ENCODE measurements at regions not wholly inside any gene's neighbourhood (a gene's known extent, or its start where the extent isn't known, plus 50 kb on each side); places are given as distances from the start of the nearest gene placed in this dataset.
"Not testable (repeated sequence)": the region's sequence is repeated elsewhere in the genome, so short reads cannot be mapped to it uniquely, and the experiment has no call there.

- not testable (repeated sequence) for TF ChIP-seq CTCF (tag by site-specific recombination; IDR thresholded peaks at IDR 0.05); ZBTB44 (tag by site-specific recombination; IDR thresholded peaks at IDR 0.05); ZBTB1 (tag by site-specific recombination; IDR thresholded peaks at IDR 0.05); ZNF416 (tag by site-specific recombination; IDR thresholded peaks at IDR 0.05); ZBTB7A (tag by site-specific recombination; IDR thresholded peaks at IDR 0.05; ENCODE audit: low read depth); ZNF394 (tag by site-specific recombination; IDR thresholded peaks at IDR 0.05; ENCODE audit: borderline replicate concordance)
- TF ChIP-seq, protein P1, sequence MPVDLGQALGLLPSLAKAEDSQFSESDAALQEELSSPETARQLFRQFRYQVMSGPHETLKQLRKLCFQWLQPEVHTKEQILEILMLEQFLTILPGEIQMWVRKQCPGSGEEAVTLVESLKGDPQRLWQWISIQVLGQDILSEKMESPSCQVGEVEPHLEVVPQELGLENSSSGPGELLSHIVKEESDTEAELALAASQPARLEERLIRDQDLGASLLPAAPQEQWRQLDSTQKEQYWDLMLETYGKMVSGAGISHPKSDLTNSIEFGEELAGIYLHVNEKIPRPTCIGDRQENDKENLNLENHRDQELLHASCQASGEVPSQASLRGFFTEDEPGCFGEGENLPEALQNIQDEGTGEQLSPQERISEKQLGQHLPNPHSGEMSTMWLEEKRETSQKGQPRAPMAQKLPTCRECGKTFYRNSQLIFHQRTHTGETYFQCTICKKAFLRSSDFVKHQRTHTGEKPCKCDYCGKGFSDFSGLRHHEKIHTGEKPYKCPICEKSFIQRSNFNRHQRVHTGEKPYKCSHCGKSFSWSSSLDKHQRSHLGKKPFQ (tag by site-specific recombination; IDR thresholded peaks at IDR 0.05): not testable (repeated sequence)
- TF ChIP-seq, protein P2, sequence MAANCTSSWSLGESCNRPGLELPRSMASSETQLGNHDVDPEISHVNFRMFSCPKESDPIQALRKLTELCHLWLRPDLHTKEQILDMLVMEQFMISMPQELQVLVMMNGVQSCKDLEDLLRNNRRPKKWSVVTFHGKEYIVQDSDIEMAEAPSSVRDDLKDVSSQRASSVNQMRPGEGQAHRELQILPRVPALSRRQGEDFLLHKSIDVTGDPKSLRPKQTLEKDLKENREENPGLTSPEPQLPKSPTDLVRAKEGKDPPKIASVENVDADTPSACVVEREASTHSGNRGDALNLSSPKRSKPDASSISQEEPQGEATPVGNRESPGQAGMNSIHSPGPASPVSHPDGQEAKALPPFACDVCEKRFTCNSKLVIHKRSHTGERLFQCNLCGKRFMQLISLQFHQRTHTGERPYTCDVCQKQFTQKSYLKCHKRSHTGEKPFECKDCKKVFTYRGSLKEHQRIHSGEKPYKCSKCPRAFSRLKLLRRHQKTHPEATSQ (tag by site-specific recombination; IDR thresholded peaks at IDR 0.05): not testable (repeated sequence)
Observed at GRCh38 chr3:170800275-170800674, 69.7 kb downstream of the RPL22L1 start.

Measured in HEK293 (cell line).